A673 (cell line): ENCODE measurements at regions not wholly inside any gene's neighbourhood (a gene's known extent, or its start where the extent isn't known, plus 50 kb on each side); places are given as distances from the start of the nearest gene placed in this dataset.

Experiments used
- BruUV-seq: library from RNA; stranded (reverse); fragments of 400-500 nt; replicated peaks from 2 replicates; lab custom pipeline; 2021; lab: Mats Ljungman, UMichigan
- CTCF ChIA-PET: fragments of 300-600 bp; sonication (Branson Sonifier 250); formaldehyde crosslinking; loops from one replicate; lab custom pipeline; 2022; ENCODE audit warnings: antibody characterized with exemption; lab: Charles Lee
- POLR2A ChIA-PET: fragments of 300-600 bp; sonication (Branson Sonifier 250); formaldehyde crosslinking; loops from one replicate; lab custom pipeline; 2022; ENCODE audit warnings: antibody characterized with exemption; ENCODE audit not compliant: low non-redundant PET; lab: Charles Lee
- DNase-seq: peaks from one replicate; pipeline ENCODE4 v3.0.0-alpha.2; 2015; ENCODE audit warnings: low spot score
- H3K27ac ChIP-seq: fragments of 200-600 bp; sonication (generic); 2 replicates; pipeline ENCODE4 v1.5.1; 2016; ENCODE audit warnings: mixed run types, low read depth, mild to moderate bottlenecking, mixed read lengths, antibody characterized with exemption, low read length; ENCODE audit not compliant: poor library complexity, severe bottlenecking
- H3K27me3 ChIP-seq: fragments of 200-600 bp; sonication (generic); replicated peaks from 2 replicates; pipeline ENCODE4 v1.6.1; 2017; ENCODE audit warnings: mixed run types, low read depth, mild to moderate bottlenecking, mixed read lengths, antibody characterized with exemption, low read length; ENCODE audit not compliant: insufficient read depth, poor library complexity
- H3K36me3 ChIP-seq: fragments of 200-600 bp; sonication (generic); 2 replicates; pipeline ENCODE4 v1.6.1; 2016; ENCODE audit warnings: mixed run types, mild to moderate bottlenecking, mixed read lengths, antibody characterized with exemption, low read length; ENCODE audit not compliant: insufficient read depth, poor library complexity, severe bottlenecking
- H3K4me1 ChIP-seq: fragments of 200-600 bp; sonication (generic); 2 replicates; pipeline ENCODE4 v1.6.1; 2017; ENCODE audit warnings: mixed run types, mild to moderate bottlenecking, mixed read lengths, antibody characterized with exemption, low read length; ENCODE audit not compliant: insufficient read depth, poor library complexity, severe bottlenecking
- H3K4me3 ChIP-seq: fragments of 200-600 bp; sonication (generic); 2 replicates; pipeline ENCODE4 v1.5.1; 2016; ENCODE audit warnings: low read depth, mixed run types, mild to moderate bottlenecking, mixed read lengths, low read length; ENCODE audit not compliant: poor library complexity, severe bottlenecking
- H3K9me3 ChIP-seq: fragments of 200-600 bp; sonication (generic); 2 replicates; pipeline ENCODE4 v1.6.1; 2016; ENCODE audit warnings: mixed run types, low read depth, mild to moderate bottlenecking, mixed read lengths, antibody characterized with exemption, low read length; ENCODE audit not compliant: poor library complexity, severe bottlenecking
- CTCF ChIP-seq: fragments of 300-800, 200-600 bp; sonication (generic); conservative IDR thresholded peaks from 2 replicates; pipeline ENCODE4 v1.5.1; 2017; ENCODE audit warnings: low read depth, mild to moderate bottlenecking, antibody characterized with exemption, low read length, moderate library complexity, mixed read lengths
- EZH2 ChIP-seq: fragments of 200-600 bp; sonication (generic); IDR thresholded peaks from 2 replicates; pipeline ENCODE4 v1.6.1; 2017; ENCODE audit warnings: borderline replicate concordance, low read depth, mild to moderate bottlenecking, mixed read lengths, antibody characterized with exemption, low read length; ENCODE audit not compliant: poor library complexity, severe bottlenecking
- intact Hi-C: fragments of 100-400 bp; cut with micrococcal nuclease; formaldehyde crosslinking; loops from one replicate; pipeline ENCODE4 v1.10.0; 2022; ENCODE audit not compliant: unreplicated experiment

- intact Hi-C loops, result no loop called here
- Histone ChIP-seq H3K36me3 (no peaks in the 10 kb centered on the region), H3K27ac (no peak overlapping the region), H3K4me3 (no peak overlapping the region), H3K4me1 (no peaks in the 10 kb centered on the region), H3K27me3 (no peaks in the 10 kb centered on the region), H3K9me3 (no peaks in the 10 kb centered on the region)
- no TSS peak for BruUV-seq
- POLR2A ChIA-PET, result no interaction called here
- no peak for DNase-seq
- CTCF ChIA-PET, result no interaction called here
- TF ChIP-seq CTCF (no peak), EZH2 (no peak)
These were observed 795.6 kb upstream of the GALNTL6 start for GRCh38 chr4:171017593-171017992.

GRCh38 chr4:171016145-171016544, 797.1 kb upstream of the GALNTL6 start:
- Histone ChIP-seq H3K36me3 (no peaks in the 10 kb centered on the region), H3K9me3 (no peaks in the 10 kb centered on the region), H3K4me3 (no peak overlapping the region), H3K27ac (no peak overlapping the region), H3K27me3 (no peaks in the 10 kb centered on the region), H3K4me1 (no peaks in the 10 kb centered on the region)
- intact Hi-C loops, result no loop called here
- POLR2A ChIA-PET, result no interaction called here
- DNase-seq, result no peak
- no TSS peak for BruUV-seq
- TF ChIP-seq CTCF (no peak), EZH2 (no peak)
- CTCF ChIA-PET, result no interaction called here

- H3K36me3 ChIP-seq, result no peaks in the 10 kb centered on the region
- H3K27ac ChIP-seq, result no peak overlapping the region
- no peaks in the 10 kb centered on the region for H3K27me3 ChIP-seq
- H3K4me1 ChIP-seq, result no peaks in the 10 kb centered on the region
- TF ChIP-seq CTCF, result no peak
- no peak for TF ChIP-seq EZH2
- H3K9me3 ChIP-seq, result no peaks in the 10 kb centered on the region
- intact Hi-C loops, result no loop called here
- ChIA-PET CTCF (no interaction called here), POLR2A (no interaction called here)
- no peak for DNase-seq
- no TSS peak for BruUV-seq
- H3K4me3 ChIP-seq, result no peak overlapping the region
These were observed 797.8 kb upstream of the GALNTL6 start for GRCh38 chr4:171015441-171015840.
